SKM-1 treated with dmso at 0.1 percent for 144 hours (cell line): ENCODE measurements at regions not wholly inside any gene's neighbourhood (a gene's known extent, or its start where the extent isn't known, plus 50 kb on each side); places are given as distances from the start of the nearest gene placed in this dataset.

ENCODE experiments used
- DNase-seq: peaks from one replicate; lab custom pipeline; 2025; ENCODE audit not compliant: unreplicated experiment; lab: John Stamatoyannopoulos, UW

GRCh38 chr13:76713280-76713679, 172.9 kb downstream of the KCTD12 start:
- DNase-seq: no peak

GRCh38 chr13:76711550-76712182, 174.5 kb downstream of the KCTD12 start:
- DNase-seq: peak; percentile 43

- no peak for DNase-seq
Measured at GRCh38 chr13:76709851-76710250, 176.4 kb downstream of the KCTD12 start.

- DNase-seq: no peak
Measured at GRCh38 chr13:76708138-76708688, 178.0 kb downstream of the KCTD12 start.

GRCh38 chr13:76707360-76707759, 178.8 kb downstream of the KCTD12 start:
- DNase-seq: no peak

GRCh38 chr13:76703621-76704288, 182.4 kb downstream of the KCTD12 start:
- DNase-seq: no peak

- DNase-seq: no peak
Measured at GRCh38 chr13:76703216-76703615, 183.0 kb downstream of the KCTD12 start.

GRCh38 chr13:76697288-76697687, 188.9 kb downstream of the KCTD12 start:
- DNase-seq: no peak

GRCh38 chr13:76696370-76696769, 189.8 kb downstream of the KCTD12 start:
- no peak for DNase-seq

GRCh38 chr13:76693086-76693485, 193.1 kb downstream of the KCTD12 start:
- DNase-seq: no peak

- DNase-seq: no peak
Measured at GRCh38 chr13:76692346-76692745, 193.9 kb downstream of the KCTD12 start.

- no peak for DNase-seq
Measured at GRCh38 chr13:76690611-76691010, 195.6 kb downstream of the KCTD12 start.

GRCh38 chr13:76687467-76687866, 198.7 kb downstream of the KCTD12 start:
- no peak for DNase-seq

GRCh38 chr13:76685938-76686337, 200.3 kb downstream of the KCTD12 start:
- DNase-seq: no peak

GRCh38 chr13:76684336-76684735, 201.9 kb downstream of the KCTD12 start:
- DNase-seq: no peak

GRCh38 chr13:76683854-76684253, 202.4 kb downstream of the KCTD12 start:
- DNase-seq: no peak

- DNase-seq: no peak
Measured at GRCh38 chr13:76683168-76683567, 203.0 kb downstream of the KCTD12 start.

GRCh38 chr13:76680112-76680511, 206.1 kb downstream of the KCTD12 start:
- DNase-seq: no peak

- DNase-seq: no peak
Measured at GRCh38 chr13:76677043-76677442, 209.2 kb downstream of the KCTD12 start.

- DNase-seq: no peak
Measured at GRCh38 chr13:76672420-76672819, 213.8 kb downstream of the KCTD12 start.

- DNase-seq: no peak
Measured at GRCh38 chr13:76668716-76669115, 217.5 kb downstream of the KCTD12 start.

GRCh38 chr13:76668141-76668540, 218.1 kb downstream of the KCTD12 start:
- DNase-seq: no peak

GRCh38 chr13:76667551-76667950, 218.7 kb downstream of the KCTD12 start:
- DNase-seq: no peak
